COR-L47 (cell line): ENCODE measurements at regions not wholly inside any gene's neighbourhood (a gene's known extent, or its start where the extent isn't known, plus 50 kb on each side); places are given as distances from the start of the nearest gene placed in this dataset.
A peak's percentile ranks its signal among the peaks of the same experiment; 100 is the strongest.

ENCODE experiments used
- DNase-seq: peaks from one replicate; lab custom pipeline; 2025; lab: John Stamatoyannopoulos, UW

DNA sequence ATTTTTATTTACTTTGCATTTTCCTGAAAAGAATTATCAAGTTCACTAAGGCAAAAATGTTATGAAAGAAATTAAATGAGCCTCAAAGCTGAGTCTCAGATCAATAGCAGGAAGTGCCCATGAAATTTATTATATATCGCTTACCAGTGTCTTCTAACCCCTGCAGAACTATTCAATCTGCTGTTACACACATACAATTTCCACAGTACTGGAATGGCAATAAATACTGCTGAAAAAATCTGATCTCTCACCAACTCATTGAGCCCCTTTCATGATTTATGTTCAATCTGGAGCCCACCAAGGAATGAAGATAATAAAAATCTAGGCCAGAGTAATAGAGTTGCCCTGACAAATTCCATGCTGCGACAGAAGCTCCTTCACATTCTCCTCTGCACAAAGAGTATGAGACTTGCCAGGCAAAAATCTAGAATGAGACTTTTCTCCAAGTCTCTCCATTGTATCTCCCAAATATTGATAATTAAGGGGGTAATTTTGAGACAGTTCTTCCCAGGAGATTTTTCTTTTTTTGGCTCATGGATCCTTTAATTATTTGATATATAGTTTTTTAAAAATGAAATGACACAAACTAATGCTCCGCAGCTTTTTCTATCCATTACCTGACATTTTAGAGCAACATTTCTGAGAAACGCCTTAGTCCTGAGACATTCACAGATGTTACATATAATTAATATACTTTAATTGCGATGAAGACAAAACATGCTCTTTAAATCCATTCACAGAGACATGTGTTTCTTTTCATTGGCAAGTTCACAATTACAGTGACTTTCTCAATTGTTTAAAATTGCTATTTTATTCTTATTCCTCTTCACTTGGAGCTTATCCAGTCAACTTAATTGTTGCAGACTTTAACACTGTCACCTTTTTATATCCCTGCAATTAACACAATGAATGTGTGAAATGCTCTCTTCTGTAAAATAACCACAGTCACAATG, 1020.4 kb downstream of the CBLN2 start:
- DNase-seq = peak; percentile 57

DNA sequence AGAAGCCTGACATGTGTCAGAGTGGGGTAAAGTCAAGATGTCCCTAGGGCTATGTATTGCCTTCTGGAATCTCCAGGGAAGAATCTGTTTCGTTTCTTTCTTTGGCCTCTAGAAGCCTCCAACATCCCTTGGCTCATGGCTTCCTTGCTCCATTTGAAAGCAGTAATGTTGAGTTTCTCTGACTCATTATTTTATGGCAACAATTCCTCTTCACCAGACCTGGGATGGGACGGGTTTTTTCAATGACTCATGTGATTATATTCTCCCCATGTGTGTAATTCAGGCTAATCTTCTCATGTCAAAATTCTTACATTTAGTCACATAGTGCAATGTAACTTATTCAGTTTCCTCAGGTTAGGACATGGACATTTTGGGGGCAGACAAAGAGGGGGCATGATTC, 1038.6 kb downstream of the CBLN2 start:
- no peak for DNase-seq

DNA sequence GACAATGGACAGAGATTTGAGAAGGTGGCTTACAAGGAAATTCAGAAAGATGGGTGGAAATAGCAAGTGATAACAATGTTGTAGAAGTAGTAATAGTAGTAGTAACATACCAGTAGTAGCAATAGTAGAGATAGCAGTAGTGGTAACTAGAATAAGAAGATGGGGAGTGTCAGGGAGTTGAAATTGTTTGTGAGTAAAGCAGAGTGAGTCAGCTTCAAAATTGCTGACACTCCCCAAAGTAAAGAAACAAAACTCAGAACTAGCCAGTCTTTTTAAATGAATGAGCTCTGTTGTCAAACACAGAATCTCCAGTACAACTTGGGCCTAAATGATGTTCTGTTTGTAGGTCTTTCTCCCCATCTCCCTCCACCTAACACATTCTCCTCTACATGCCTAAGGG, 1040.9 kb downstream of the CBLN2 start:
- DNase-seq = no peak

DNA sequence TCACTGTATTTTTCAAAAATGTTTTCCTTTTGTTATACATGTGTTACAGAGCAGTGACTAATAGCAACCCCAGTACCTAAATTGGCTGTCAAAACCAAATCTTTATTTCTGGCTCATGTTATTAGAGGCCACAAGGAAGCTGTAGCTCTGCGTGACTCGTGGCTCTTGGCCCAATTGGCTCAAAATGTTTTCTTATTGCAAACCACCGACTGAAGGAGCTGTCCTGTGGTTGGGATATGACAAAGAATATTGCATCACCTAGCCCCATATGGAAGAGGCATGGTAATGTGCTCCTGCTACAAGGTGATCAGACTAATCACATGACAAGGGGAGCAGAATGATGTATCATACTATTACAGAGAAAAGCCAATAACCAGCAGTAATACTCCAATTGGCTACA, 1058.5 kb downstream of the CBLN2 start:
- no peak for DNase-seq

DNA sequence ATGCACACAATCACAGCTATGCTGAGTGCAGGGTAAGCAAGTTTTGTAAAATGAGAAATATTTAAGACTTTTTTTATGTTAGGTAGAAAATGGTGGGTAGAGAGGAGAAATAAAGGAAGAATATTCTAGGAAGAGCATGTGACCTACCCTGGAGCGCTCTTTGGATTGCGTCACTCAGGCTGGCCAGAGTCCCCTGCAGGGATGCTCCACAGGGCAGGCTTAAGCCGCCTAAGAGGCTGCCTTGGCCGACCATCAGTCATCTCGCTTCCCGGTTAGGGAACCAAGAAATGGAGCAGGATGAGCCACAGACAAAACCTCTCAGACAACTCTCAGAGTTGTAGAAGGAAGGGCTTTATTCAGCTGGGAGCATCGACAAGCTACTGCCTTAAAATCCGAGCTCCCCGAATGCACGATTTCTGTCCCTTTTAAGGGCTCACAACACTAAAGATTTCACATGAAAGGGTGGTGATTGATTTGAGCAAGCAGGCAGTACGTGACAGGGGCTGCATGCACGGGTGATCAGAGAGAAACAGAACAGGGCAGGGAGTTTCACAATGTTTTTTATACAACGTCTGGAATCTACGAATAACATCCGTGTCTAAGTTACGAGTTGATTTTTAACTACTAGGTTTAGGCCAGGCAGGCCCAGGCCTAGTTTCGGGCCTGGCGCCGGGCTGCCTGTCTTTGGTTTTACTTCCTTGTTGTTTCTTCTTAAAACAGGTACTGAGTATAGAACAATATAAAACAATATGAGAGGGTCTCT, 1072.0 kb downstream of the CBLN2 start:
- DNase-seq = no peak

DNA sequence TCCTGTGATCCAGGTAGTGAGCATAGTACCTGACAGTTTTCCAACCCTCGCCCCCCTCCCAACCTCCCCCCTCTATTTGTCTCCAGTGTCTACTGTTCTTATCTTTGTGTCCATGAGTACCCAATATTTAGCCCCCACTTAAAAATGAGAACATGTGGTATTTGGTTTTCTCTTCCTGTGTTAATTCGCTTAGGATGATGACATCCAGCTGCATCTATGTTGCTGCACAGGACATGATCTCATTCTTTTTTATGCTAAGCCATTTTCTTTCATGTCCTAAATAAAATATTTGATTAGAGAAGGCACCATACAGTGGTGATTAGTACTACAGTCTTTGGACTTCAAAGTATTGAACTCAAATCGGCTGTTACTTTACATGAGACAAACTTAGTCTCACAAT, 1087.9 kb downstream of the CBLN2 start:
- no peak for DNase-seq

DNA sequence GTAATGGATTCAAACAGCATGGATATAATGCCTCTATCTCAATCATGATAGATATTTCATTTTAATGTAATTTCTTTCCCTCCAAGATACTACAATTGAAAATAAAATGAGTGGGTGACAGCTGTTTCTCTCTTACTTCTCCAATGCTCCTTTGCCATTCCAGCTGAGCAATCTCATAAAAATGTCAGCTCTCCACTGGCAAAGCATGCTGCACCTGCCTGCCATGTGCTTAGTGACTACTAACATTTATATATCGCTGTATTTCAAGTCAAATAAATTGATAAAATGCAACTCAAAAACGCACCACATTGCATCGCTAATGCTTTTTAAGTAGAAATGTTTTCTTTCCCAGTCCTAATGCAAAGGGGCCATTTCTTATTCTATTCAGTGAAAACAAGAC, 1093.9 kb downstream of the CBLN2 start:
- no peak for DNase-seq

DNA sequence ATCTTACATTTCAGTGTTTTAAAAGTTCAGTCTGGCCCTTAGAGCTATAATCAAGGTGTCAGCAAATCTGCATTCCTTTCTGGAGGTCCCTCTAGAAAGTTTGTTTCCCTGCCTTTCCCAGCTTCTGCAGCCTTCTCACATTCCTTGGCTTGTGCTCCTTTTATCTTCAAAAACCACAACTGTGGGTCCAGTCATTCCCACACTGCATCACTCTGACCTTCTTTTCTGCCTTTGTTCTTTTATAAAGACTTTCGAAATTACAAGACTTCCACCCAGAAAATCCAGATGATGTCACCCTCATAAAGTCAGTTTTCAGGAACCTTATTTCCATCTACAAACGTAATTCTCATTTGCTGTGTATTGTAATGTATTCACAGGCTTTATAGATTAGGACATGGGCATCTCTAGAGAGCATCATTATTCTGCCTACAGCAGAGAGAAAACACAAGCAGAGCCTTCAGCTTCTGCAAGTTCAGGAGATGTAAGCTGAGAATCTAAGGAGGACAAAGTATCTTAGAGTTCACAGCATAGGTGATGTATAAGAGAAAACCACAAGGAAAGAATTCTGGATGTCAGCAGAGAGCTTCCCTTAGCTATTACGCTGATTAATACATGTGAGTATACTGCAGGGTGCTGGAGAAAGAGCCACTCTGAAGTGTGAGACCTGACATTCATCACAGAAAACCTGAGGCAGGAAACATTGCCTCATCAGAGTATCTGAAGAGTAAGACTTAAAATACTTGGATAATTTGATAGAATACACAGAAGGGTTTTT, 1100.2 kb downstream of the CBLN2 start:
- DNase-seq = no peak

DNA sequence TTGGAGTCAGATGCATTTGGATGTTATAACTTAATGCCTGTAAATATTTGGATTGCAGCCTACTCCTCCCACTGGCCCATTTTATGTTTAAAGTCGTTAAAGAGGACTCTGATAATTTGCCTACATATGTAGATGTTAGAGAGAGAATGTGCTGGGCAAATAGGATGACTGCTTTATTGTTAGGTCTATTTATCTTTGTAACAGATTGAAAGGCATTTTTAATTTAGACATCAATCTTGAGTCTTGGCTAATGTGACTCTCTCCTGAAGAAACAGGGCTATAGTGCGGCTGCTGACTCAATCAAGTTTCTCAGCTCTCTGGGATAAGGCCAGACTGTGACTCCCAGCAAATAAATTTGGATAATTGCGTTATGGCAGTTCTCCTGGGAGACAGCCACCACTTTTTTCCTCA, 1101.4 kb downstream of the CBLN2 start:
- peak; percentile 39 for DNase-seq

DNA sequence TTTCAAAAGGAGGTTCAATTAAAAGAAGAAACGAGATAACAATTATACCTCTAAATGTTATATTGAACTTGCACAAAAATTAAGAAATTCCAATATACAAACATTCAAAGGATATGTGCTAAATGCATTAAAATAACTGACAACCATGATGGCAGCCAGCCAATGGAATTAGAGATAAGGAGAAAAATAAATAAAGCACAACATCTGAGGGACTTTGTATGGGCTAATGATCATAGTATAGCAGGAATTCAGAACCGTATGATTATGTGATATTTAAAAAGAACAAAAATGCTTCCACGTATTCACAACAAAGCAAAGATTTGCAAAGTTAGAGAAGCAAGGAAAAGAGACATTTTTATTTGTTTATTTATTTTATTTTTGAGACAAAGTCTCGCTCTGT, 1103.0 kb downstream of the CBLN2 start:
- no peak for DNase-seq

DNA sequence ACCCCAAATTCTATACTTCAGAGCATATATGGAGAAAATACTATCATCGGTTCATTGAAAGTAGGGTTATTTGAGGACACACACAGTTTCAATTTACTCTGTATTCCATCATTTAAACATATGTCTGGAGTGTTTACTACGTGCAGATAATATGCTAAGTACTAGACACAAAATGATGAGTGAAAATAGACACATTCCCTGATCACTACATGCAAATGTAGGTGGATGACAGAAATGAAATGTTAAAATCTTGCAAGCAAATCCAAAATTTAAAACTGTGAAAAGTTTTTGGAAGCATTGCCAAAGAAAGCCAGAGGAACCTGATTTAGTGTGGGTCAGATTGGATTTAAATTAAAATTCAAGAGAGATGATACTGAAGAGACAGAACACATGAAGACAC, 1106.6 kb downstream of the CBLN2 start:
- DNase-seq = no peak

DNA sequence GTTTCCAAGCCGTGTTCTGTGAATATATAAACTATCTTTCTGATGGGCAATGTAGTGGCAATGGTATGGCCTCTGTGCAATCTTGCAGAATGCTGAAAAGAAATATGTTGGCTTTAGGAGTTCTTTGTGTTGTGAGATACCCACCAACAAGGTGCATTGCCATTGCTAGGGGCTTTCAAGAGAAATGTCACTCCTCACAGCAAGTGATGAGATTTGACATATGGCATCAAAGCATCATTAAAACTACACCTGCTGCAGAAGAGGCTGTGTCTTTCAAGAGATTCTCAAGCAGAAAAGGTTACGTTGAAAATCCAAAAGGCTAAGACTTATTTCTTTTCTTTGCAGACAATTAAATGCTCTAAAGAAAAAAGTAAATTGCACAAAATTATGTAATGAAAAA, 1110.8 kb downstream of the CBLN2 start:
- no peak for DNase-seq

DNA sequence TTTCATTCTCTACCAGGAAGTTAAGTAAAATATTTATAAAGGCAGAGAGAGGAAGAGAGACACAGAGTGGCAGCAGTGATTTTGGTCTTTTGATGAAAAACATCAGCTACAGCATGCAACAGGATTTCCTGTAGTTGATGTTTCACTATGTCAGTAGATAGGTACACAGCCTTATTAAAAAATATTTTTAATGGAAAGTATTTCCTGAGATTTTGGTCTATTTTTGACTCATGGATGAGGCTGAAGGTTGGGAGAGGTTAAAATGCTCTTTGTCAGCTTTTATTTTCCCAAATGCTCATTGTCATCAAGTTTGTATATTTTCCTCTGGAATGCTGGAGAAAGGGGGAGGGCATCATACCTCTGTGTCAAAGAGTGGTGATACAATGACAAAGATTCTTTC, 1112.5 kb downstream of the CBLN2 start:
- DNase-seq = no peak

DNA sequence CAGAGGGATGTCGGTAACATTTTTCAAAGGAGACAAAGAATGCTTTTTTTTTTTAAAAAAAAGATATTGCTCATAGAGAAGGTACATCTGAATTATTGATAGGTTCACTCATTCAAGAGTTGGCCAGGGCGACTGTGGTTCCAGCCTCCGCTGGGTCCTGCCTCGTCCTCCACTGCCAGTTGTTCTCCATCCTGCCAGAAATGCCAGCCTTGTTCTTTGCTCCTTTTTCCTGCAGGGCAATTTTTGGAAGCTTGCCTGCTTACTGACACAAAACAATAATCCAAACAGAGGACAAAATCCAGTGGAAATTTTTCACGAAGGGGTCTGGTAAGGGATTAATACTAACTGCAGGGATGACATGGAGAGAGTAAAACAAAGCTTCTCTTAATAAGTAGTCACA, 1113.0 kb downstream of the CBLN2 start:
- DNase-seq = no peak

DNA sequence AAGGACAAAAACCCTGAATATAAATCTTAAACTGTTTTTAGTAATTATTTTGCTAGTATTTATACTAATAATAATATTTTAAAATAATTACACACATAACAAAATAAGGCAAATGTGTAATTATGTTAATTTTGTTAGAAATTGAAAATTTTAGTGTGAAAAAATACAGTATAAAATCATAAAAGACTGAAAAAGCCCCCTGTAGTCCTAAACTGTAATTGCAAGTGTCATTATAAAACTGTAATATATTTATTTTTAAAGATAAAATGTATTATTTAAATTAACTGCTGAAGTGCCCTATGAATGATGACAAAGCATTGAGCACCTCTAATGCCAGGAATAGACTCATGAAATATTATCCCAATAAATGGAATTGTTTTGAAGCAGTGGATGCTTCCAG, 1117.7 kb downstream of the CBLN2 start:
- DNase-seq = no peak

DNA sequence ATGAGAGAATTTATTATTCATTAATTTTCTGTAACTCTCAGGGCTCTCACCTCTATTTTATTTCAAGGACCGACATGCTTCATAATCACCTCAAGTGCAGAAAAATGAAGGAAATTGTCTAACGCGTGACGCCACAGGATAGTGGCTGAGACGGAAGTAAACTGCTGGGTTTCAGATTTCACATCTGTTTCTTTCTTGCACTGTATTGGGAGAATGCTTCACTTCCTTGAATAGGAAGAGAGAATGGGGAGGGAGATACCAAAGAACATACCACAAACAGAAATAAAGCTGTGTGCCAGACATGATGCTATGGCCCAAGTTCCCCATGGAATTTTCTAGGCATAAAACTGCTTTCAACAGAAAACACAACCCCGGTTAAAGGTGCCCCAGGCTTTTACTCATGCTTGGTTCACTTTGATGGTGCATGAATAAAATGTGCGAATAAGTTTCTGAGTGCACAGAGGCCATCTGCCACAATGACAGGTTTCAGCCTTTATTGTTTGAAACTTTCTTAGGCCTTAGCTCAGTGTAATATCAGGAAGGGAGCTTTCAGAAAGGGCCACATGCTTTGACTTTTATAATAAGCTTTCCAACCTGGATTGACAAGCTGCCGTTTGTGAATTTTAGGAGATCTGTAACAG, 1116.4 kb downstream of the SOCS6 start:
- no peak for DNase-seq

DNA sequence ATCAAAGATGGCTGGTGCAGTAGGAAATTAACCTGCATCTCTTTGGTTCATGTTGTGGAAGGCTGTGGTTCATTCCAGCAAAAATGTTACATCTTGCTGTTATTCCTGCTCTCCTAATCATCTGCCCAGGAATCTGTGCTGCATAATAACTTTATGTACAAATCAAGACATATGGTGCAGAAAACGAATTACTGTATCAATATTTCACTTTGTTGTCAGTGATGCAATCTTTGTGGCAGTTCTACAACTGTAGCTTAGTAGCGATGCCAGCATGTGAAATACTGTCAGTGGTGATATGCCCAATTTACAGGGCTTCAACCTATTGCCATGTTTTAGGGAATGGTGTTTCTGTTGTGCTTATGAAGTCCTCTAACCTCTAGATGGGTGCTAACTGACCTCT, 1114.7 kb downstream of the SOCS6 start:
- no peak for DNase-seq

DNA sequence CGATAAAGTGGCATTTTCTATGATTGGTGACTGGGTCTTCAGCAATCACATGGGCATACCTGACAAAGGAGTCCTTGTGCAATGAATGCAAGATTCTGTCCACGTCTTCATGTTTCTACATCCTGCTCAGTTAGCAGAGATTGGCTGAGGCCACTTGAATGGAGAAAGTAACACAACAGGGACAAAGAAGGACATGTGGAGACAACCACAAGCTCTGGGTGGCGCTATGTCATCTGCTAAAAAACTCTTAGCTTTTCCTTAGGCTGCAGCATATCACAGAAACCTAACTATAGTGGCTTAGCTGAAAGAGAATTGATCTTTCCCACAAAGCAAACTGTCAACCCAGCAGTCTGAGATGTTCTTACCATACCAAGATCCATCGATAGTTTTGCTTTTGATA, 1109.7 kb downstream of the SOCS6 start:
- DNase-seq = peak; percentile 69

DNA sequence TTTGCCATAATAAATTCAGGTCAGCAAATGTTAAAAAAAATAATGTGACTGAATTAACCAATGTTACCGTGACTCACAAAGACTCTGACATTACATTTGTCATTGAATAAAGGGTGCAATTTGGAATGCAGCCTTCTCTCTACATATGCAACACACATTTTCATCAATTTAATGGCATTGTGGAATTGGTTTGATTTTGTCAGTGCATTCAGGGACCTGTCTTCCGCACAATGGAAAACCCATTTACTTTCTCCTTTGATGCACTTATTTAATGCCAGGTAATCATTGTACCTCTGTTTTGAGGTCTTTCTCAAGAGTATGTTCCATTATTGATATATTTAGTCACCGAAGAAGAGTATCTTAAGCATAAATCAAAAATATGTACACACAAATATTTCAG, 1099.3 kb downstream of the SOCS6 start:
- DNase-seq = no peak

DNA sequence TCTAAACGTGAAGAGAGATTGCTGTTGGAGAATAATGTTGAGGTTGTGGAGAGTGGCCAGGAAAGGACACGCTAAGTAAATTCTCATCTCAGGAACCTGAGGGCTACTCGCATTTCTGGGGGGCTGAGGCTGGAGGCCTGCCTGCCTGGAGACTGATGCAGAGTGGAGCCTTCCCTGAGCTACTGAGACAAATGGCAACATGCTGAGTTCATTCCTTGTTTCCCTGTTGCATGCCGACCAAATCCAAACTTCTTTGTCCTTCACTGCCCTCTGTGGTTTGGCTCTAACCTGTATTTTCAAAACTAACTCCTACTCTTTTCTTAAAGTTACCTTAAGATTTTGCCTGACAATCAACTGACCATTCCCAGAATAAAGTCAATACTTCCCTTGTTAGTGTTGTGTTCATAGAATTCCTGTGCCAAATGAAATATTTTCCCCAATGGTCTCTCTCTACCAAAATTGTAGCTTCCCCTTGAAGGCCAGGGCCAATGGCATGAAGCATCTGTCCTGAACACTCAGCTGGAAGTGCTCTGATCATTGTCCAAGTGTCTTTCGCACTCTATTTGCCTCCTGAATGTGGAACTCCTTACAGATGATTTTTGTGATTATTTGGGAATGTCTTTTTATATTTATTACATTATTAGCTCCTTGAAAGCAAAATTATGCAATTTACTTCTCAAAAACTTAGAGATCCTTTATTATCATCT, 1085.6 kb downstream of the SOCS6 start:
- DNase-seq = no peak

DNA sequence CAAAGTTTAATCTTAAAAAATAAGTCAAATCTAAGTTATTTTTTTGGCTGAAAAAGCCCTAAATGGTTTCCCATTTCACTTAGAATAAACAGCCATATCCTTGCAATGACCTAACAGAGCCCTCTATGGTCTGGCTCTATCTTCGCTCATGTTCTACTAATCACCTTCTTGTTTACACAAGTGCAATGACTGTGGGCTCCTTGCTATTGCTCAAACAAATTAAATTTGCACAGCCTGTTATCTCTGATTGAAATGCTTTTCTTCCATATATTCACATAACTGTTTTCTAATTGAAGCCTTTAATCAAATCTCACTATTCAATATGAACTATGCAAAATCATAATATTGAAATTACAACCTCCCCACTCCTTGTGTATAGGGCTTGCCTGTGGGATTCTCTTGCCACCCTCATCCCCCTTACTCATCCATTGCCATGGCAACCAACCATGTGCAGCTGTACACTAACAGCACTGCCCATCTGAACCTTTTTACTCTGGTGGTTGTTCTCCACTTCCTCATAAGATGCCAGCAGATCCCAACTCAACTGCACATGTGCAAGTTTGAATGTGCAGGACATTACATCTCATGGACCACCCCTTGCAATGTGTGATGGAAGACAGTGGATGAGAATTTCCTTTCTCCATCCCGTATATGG, 1083.2 kb downstream of the SOCS6 start:
- DNase-seq = peak; percentile 32
